GM21360 (cell line): ENCODE measurements at regions not wholly inside any gene's neighbourhood (a gene's known extent, or its start where the extent isn't known, plus 50 kb on each side); places are given as distances from the start of the nearest gene placed in this dataset.
"Not testable (repeated sequence)": the region's sequence is repeated elsewhere in the genome, so short reads cannot be mapped to it uniquely, and the experiment has no call there.

ENCODE experiments used
- ATAC-seq: cut with Tn5 transposase; IDR thresholded peaks from one replicate; pipeline ENCODE4 v1.9.1; 2021; ENCODE audit warnings: mild to moderate bottlenecking, moderate library complexity; ENCODE audit not compliant: unreplicated experiment

- ATAC-seq: not testable (repeated sequence)
These were observed 1609.3 kb downstream of the SPATA31A7 start for GRCh38 chr9:62798884-62799850.

- ATAC-seq: not testable (repeated sequence)
These were observed 1610.1 kb downstream of the SPATA31A7 start for GRCh38 chr9:62799851-62800371.

- ATAC-seq: not testable (repeated sequence)
These were observed 1610.9 kb downstream of the SPATA31A7 start for GRCh38 chr9:62800451-62801371.

GRCh38 chr9:62801372-62801811 lies 1611.6 kb downstream of the SPATA31A7 start:
- ATAC-seq: not testable (repeated sequence)

- ATAC-seq: peak; percentile 100
These were observed 1612.3 kb downstream of the SPATA31A7 start for GRCh38 chr9:62801961-62802718.

GRCh38 chr9:62802719-62803079 lies 1612.9 kb downstream of the SPATA31A7 start:
- ATAC-seq: not testable (repeated sequence)

- not testable (repeated sequence) for ATAC-seq
These were observed 1613.3 kb downstream of the SPATA31A7 start for GRCh38 chr9:62803099-62803498.

GRCh38 chr9:62804314-62804713 lies 1614.5 kb downstream of the SPATA31A7 start:
- ATAC-seq: not testable (repeated sequence)

GRCh38 chr9:62807424-62807823 lies 1617.6 kb downstream of the SPATA31A7 start:
- ATAC-seq: not testable (repeated sequence)

- not testable (repeated sequence) for ATAC-seq
These were observed 1618.2 kb downstream of the SPATA31A7 start for GRCh38 chr9:62808081-62808480.

GRCh38 chr9:62810318-62810717 lies 1620.5 kb downstream of the SPATA31A7 start:
- ATAC-seq: not testable (repeated sequence)

GRCh38 chr9:62810811-62811315 lies 1621.0 kb downstream of the SPATA31A7 start:
- not testable (repeated sequence) for ATAC-seq

GRCh38 chr9:62815436-62815835 lies 1625.6 kb downstream of the SPATA31A7 start:
- ATAC-seq: not testable (repeated sequence)

- ATAC-seq: not testable (repeated sequence)
These were observed 1626.5 kb downstream of the SPATA31A7 start for GRCh38 chr9:62816331-62816730.

GRCh38 chr9:62817214-62817613 lies 1627.4 kb downstream of the SPATA31A7 start:
- ATAC-seq: not testable (repeated sequence)

GRCh38 chr9:62822185-62822584 lies 1632.3 kb downstream of the SPATA31A7 start:
- not testable (repeated sequence) for ATAC-seq

- ATAC-seq: not testable (repeated sequence)
These were observed 1638.4 kb downstream of the SPATA31A7 start for GRCh38 chr9:62827957-62828907.

- ATAC-seq: not testable (repeated sequence)
These were observed 1641.1 kb downstream of the SPATA31A7 start for GRCh38 chr9:62830829-62831459.
